Osteocyte (in vitro differentiated cells): ENCODE measurements at regions not wholly inside any gene's neighbourhood (a gene's known extent, or its start where the extent isn't known, plus 50 kb on each side); places are given as distances from the start of the nearest gene placed in this dataset.
"Not testable (repeated sequence)": the region's sequence is repeated elsewhere in the genome, so short reads cannot be mapped to it uniquely, and the experiment has no call there.

Source experiments
- DNase-seq: peaks from one replicate; pipeline ENCODE4 v3.0.0; 2021; ENCODE audit warnings: mixed read lengths; ENCODE audit not compliant: unreplicated experiment; ENCODE audit errors: extremely low spot score
- H3K27ac Mint-ChIP-seq: one replicate; pipeline ENCODE4 v1.8.0; 2021; ENCODE audit warnings: mild to moderate bottlenecking, mixed read lengths; ENCODE audit not compliant: unreplicated experiment
- H3K27me3 Mint-ChIP-seq: one replicate; pipeline ENCODE4 v1.8.0; 2021; ENCODE audit warnings: mixed read lengths; ENCODE audit not compliant: unreplicated experiment
- H3K36me3 Mint-ChIP-seq: one replicate; pipeline ENCODE4 v1.8.0; 2021; ENCODE audit warnings: mixed read lengths; ENCODE audit not compliant: unreplicated experiment
- H3K4me1 Mint-ChIP-seq: one replicate; pipeline ENCODE4 v1.8.0; 2021; ENCODE audit warnings: mixed read lengths; ENCODE audit not compliant: unreplicated experiment
- H3K4me3 Mint-ChIP-seq: one replicate; pipeline ENCODE4 v1.8.0; 2021; ENCODE audit warnings: mild to moderate bottlenecking, moderate library complexity, mixed read lengths; ENCODE audit not compliant: unreplicated experiment
- H3K9me3 Mint-ChIP-seq: one replicate; pipeline ENCODE4 v1.8.0; 2021; ENCODE audit warnings: mixed read lengths; ENCODE audit not compliant: unreplicated experiment
- TF ChIP-seq, protein P1 (sequence below): fragments of 200-600 bp; sonication (generic); IDR thresholded peaks from 2 replicates; pipeline ENCODE4 v1.5.0; 2021; ENCODE audit warnings: antibody characterized with exemption, mild to moderate bottlenecking, moderate library complexity

DNA sequence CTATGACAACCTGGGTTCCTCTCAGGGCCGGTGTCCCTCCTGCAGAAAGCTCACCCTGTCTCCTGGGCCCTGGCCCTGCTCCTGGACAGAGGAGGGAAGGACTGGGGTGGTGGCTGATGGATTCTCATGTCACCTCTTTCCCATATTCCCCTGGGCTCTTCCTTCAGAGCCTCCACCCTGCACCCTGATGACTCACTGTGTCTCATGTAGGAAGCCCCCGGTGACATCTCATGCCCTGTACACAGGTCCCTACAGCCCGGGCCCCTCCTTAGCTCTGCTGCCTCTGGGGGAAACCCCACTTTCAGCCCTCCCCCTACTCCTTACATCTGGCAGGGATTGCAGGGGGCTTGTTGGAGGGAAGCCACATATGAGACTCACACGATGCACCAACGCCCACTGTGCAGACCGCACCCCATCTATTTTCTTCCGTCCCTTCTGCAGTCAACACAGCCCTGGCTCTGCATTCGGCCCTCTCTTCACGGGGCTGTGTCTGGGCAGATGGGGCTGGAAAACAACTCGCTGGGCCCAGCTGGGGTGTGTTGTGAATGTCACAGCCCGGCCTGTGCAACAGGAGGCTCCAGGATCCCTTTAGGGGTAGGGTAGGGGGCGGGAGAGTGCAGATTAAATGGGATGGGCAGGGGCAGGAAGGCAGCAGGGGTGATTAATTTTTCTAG is 124.6 kb upstream of the SULF2 start:
- not testable (repeated sequence) for H3K4me1 Mint-ChIP-seq, H3K4me3 Mint-ChIP-seq, H3K36me3 Mint-ChIP-seq, H3K27ac Mint-ChIP-seq, H3K9me3 Mint-ChIP-seq, DNase-seq
- peaks cover 49% of the 10 kb centered on the region for H3K27me3 Mint-ChIP-seq

DNA sequence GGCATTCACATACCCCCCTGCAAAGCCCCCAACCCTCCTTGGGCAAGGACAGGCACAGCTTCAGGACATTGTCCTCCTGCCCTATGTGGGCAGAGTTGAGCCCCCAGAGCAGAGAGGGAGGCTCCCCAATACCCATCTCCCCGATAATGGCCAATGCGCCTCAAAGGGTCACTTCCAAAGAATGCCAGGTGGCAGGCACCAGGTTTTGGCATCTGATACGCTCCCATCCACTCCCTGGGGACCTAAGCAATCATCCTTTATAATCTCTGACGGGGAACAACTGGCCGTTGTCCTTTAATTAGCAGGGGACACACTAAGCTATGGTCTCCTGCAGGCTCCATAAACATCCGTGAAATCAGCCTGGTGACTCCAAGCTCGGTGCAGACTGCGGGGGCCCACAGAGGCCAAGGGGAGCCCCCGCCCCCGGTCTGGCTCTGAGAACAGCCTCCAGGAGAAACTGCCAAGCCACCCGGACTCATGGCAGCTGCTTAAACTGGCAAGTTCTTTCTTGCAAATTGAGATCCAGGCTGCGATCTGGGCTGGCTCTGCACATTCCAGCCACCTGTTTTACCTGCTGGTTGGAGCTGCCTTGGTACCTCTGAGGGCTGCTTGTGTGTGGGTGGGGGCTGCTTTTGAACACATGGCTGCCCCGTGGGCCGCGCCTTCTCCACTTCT is 123.2 kb upstream of the SULF2 start:
- not testable (repeated sequence) for H3K9me3 Mint-ChIP-seq, H3K27ac Mint-ChIP-seq, DNase-seq, H3K4me1 Mint-ChIP-seq, H3K36me3 Mint-ChIP-seq, H3K4me3 Mint-ChIP-seq
- peaks cover 55% of the 10 kb centered on the region for H3K27me3 Mint-ChIP-seq

DNA sequence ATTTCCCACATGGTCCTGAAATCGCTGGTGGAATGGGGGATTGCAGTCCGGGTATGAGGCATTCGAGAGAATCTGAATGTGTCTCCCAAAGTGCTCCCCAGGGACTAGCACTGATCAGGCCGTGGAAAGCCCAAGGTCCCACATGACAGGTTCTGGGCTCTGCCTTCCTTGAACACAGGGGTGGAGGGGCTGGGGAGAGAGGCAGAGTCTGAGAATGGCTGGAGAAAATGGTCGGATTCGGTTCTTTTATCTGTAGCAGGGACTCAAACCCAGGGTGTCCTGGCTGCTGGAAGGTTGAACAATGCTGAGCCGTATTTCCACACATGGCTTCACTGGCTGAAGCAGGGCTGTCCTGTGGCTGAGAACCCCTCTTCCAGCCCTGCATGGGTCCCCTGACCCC is 122.7 kb upstream of the SULF2 start:
- not testable (repeated sequence) for H3K4me1 Mint-ChIP-seq, H3K9me3 Mint-ChIP-seq, H3K36me3 Mint-ChIP-seq, H3K27ac Mint-ChIP-seq, H3K4me3 Mint-ChIP-seq, DNase-seq
- H3K27me3 Mint-ChIP-seq: peaks cover 49% of the 10 kb centered on the region

DNA sequence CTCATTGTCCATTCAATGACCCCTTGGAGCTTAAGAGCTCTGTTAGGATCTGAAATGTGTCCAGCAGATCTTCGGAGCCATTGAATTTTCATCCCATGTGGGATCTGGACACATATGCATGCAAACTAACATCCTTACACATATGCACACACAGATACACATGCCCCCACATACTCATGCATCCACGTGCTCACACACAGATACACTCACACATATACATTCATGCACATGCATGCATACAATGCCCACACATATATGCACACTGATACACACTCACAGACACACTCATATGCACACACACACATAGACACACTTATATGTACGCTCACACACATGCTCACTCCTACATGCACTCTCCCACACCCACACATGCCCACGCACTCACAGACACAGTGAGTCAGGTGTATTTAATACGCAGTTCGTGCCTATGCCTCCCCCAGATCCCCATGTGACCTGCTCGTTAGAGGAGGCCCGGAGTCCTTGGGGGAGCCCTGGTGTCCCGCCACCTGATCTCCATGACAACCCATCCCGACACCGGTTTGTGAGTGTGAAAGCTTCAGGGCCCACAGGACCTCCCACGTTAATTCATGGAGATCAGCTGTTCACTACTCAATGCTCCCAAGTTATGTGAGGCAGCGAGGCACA is 121.9 kb upstream of the SULF2 start:
- no peaks in the 10 kb centered on the region for H3K4me1 Mint-ChIP-seq

DNA sequence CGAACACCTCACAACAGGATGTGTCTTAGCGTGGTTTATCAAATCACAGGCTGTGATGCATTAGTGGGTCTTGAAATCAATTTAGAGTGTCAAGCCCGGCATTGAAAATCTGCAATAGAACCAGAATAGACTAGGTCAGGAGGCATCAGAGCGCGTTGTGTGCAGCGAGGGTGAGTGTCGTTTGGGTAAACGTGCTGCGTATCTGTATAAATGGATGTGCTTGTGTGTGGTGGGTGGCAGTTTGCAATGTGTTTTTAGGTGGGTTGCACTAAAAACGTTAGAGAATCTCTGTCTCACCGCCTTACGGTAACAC is 121.0 kb upstream of the SULF2 start:
- no peak overlapping the region for H3K27ac Mint-ChIP-seq
- no peak overlapping the region for H3K4me3 Mint-ChIP-seq
- no peak for DNase-seq
- TF ChIP-seq, protein P1, sequence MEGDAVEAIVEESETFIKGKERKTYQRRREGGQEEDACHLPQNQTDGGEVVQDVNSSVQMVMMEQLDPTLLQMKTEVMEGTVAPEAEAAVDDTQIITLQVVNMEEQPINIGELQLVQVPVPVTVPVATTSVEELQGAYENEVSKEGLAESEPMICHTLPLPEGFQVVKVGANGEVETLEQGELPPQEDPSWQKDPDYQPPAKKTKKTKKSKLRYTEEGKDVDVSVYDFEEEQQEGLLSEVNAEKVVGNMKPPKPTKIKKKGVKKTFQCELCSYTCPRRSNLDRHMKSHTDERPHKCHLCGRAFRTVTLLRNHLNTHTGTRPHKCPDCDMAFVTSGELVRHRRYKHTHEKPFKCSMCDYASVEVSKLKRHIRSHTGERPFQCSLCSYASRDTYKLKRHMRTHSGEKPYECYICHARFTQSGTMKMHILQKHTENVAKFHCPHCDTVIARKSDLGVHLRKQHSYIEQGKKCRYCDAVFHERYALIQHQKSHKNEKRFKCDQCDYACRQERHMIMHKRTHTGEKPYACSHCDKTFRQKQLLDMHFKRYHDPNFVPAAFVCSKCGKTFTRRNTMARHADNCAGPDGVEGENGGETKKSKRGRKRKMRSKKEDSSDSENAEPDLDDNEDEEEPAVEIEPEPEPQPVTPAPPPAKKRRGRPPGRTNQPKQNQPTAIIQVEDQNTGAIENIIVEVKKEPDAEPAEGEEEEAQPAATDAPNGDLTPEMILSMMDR: no peak
- H3K9me3 Mint-ChIP-seq: no peaks in the 10 kb centered on the region
- H3K27me3 Mint-ChIP-seq: peaks cover 41% of the 10 kb centered on the region
- no peaks in the 10 kb centered on the region for H3K4me1 Mint-ChIP-seq
- H3K36me3 Mint-ChIP-seq: no peaks in the 10 kb centered on the region

More for the DNA sequence above, 121.9 kb upstream of the SULF2 start:
- no peak overlapping the region for H3K4me3 Mint-ChIP-seq
- TF ChIP-seq, protein P1: no peak
- no peaks in the 10 kb centered on the region for H3K9me3 Mint-ChIP-seq
- H3K27me3 Mint-ChIP-seq: peaks cover 47% of the 10 kb centered on the region
- no peaks in the 10 kb centered on the region for H3K36me3 Mint-ChIP-seq
- no peak for DNase-seq
- H3K27ac Mint-ChIP-seq: no peak overlapping the region

DNA sequence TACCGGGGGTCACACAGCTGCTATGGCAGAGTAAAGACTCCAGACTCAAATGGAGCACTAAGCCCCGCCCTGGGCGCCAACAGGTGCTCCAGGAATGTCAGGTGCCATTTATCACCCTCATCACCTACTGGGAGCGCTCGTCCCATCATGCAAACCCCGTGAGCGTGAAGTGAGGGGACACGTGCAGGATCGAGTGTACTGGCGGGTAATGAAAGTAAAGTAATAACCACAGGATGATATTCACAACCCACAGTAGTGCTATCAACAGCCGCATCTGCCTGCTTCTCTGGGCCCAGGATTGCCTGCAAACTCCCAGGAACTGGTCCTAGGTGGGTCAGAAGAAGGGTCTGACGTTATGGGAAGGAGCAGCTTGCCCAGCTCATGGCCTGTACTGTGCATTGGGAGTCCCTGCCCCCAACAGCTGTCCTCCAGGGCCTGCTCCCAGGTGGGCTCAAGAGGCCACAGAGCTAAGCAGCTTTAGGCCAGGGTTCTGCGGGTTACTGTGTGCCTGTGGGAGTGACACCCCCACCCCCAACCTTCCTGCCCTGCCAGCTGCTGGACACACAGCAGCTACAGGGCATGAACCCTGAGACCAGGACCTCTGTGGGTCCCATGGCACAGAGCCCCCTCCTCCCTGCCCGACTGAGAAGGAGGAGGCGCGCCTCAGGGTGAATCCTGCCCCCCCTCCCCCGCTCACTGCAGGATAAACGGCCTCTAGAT is 120.5 kb upstream of the SULF2 start:
- Mint-ChIP-seq H3K36me3 (no peaks in the 10 kb centered on the region), H3K27ac (no peak overlapping the region), H3K9me3 (no peaks in the 10 kb centered on the region), H3K4me3 (no peak overlapping the region), H3K27me3 (peaks cover 38% of the 10 kb centered on the region), H3K4me1 (no peaks in the 10 kb centered on the region)
- no peak for DNase-seq
- TF ChIP-seq, protein P1: no peak

DNA sequence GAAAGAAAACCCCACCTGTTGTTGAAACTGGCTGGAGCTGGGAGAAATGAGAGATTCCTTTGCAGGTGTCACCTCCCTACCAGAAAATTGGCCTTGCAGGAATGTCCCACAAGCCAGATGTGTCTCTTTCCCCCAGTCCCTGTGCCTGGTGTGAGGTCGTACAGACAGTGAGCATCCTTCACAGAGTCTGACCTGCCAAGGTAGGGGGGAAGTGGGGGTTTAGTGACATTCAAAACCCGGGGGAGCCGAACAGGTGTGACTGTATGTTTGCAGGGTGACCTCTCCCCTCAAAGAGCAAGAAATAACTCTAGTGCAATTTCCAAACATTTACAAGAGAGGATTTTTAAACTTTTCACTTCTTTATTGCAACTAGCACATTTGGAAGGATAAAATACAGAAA is 117.7 kb upstream of the SULF2 start:
- H3K4me1 Mint-ChIP-seq, H3K4me3 Mint-ChIP-seq, H3K9me3 Mint-ChIP-seq, H3K36me3 Mint-ChIP-seq, DNase-seq, H3K27ac Mint-ChIP-seq: not testable (repeated sequence)
- peaks cover 24% of the 10 kb centered on the region for H3K27me3 Mint-ChIP-seq

DNA sequence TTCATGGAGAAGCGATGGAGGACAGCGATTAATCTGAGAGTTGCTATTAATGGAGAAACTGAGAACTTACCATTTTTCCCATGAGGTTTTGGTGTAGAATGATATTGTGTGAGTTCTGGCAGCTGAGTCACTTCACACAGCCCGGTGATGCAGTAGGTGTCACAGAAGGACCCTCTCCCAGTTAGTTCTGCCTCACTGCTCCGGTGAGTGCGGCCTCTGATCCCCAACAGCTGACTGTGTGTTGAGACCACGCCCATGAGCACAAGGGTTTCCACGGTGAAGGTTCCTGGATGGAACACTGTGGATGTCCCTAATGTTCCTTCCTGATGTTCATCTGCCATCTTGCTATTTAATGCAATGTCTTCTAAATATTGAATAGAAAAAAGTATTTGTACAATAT is 114.0 kb upstream of the SULF2 start:
- not testable (repeated sequence) for H3K4me1 Mint-ChIP-seq, H3K27ac Mint-ChIP-seq, H3K36me3 Mint-ChIP-seq, H3K4me3 Mint-ChIP-seq, H3K27me3 Mint-ChIP-seq, H3K9me3 Mint-ChIP-seq, DNase-seq
